ENCODE measurements at regions not wholly inside any gene's neighbourhood (a gene's known extent, or its start where the extent isn't known, plus 50 kb on each side); places are given as distances from the start of the nearest gene placed in this dataset.

DNA sequence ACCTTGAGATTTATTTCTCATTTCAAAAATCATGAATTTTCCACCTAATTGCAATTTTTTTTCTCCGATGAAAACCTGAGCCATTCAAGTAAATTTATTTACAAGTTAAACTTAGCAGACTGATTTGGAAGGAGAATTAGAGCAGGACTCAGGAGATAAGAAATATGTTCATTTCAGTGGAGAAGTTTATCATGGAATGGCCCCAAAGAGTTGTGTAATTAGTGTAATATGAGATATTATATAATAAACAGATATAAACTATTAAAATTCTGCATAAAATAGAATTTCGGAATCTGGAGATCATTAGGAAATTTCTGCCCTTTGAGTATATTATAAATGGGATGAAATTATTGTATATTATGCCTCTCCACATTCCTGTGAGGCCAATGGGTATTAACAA, 596.8 kb downstream of the QKI start:
- TF ChIP-seq, protein P1, sequence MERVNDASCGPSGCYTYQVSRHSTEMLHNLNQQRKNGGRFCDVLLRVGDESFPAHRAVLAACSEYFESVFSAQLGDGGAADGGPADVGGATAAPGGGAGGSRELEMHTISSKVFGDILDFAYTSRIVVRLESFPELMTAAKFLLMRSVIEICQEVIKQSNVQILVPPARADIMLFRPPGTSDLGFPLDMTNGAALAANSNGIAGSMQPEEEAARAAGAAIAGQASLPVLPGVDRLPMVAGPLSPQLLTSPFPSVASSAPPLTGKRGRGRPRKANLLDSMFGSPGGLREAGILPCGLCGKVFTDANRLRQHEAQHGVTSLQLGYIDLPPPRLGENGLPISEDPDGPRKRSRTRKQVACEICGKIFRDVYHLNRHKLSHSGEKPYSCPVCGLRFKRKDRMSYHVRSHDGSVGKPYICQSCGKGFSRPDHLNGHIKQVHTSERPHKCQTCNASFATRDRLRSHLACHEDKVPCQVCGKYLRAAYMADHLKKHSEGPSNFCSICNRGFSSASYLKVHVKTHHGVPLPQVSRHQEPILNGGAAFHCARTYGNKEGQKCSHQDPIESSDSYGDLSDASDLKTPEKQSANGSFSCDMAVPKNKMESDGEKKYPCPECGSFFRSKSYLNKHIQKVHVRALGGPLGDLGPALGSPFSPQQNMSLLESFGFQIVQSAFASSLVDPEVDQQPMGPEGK (CRISPR knock-in tag; IDR thresholded peaks at IDR 0.05; ENCODE audit: borderline replicate concordance), result no peak
- TF ChIP-seq ZC3H10 (CRISPR knock-in tag; IDR thresholded peaks at IDR 0.05) (no peak), CSDC2 (CRISPR knock-in tag; IDR thresholded peaks at IDR 0.05) (no peak), CREB5 (CRISPR knock-in tag; IDR thresholded peaks at IDR 0.05; ENCODE audit: low read depth) (no peak)
- TF ChIP-seq, protein P2, sequence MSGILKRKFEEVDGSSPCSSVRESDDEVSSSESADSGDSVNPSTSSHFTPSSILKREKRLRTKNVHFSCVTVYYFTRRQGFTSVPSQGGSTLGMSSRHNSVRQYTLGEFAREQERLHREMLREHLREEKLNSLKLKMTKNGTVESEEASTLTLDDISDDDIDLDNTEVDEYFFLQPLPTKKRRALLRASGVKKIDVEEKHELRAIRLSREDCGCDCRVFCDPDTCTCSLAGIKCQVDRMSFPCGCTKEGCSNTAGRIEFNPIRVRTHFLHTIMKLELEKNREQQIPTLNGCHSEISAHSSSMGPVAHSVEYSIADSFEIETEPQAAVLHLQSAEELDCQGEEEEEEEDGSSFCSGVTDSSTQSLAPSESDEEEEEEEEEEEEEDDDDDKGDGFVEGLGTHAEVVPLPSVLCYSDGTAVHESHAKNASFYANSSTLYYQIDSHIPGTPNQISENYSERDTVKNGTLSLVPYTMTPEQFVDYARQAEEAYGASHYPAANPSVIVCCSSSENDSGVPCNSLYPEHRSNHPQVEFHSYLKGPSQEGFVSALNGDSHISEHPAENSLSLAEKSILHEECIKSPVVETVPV (CRISPR knock-in tag; IDR thresholded peaks at IDR 0.05), result no peak

Data from SK-N-SH treated with all-trans-retinoic acid at 6 μM for 48 hours (cell line).